ENCODE measurements at regions not wholly inside any gene's neighbourhood (a gene's known extent, or its start where the extent isn't known, plus 50 kb on each side); places are given as distances from the start of the nearest gene placed in this dataset.

- DNase-seq (ENCODE audit: low read depth) = no peak
- no peak overlapping the region for H3K4me3 ChIP-seq (ENCODE audit: control insufficient read depth, low read depth, low read length)
- TF ChIP-seq CTCF (IDR thresholded peaks at IDR 0.05; ENCODE audit: control insufficient read depth, insufficient read depth, low read depth, low read length, missing control alignments) = no peak
These were observed 485.1 kb downstream of the TBL1XR1 start for GRCh38 chr3:176712191-176712590.

GRCh38 chr3:176699288-176699687 is 498.0 kb downstream of the TBL1XR1 start:
- no peak for DNase-seq (ENCODE audit: low read depth)
- no peak for TF ChIP-seq CTCF (IDR thresholded peaks at IDR 0.05; ENCODE audit: control insufficient read depth, insufficient read depth, low read depth, low read length, missing control alignments)
- H3K4me3 ChIP-seq (ENCODE audit: control insufficient read depth, low read depth, low read length) = no peak overlapping the region

GRCh38 chr3:176697284-176697889 is 499.9 kb downstream of the TBL1XR1 start:
- no peak for DNase-seq (ENCODE audit: low read depth)
- TF ChIP-seq CTCF (IDR thresholded peaks at IDR 0.05; ENCODE audit: control insufficient read depth, insufficient read depth, low read depth, low read length, missing control alignments) = no peak
- H3K4me3 ChIP-seq (ENCODE audit: control insufficient read depth, low read depth, low read length) = no peak overlapping the region

- H3K4me3 ChIP-seq (ENCODE audit: control insufficient read depth, low read depth, low read length) = no peak overlapping the region
- no peak for TF ChIP-seq CTCF (IDR thresholded peaks at IDR 0.05; ENCODE audit: control insufficient read depth, insufficient read depth, low read depth, low read length, missing control alignments)
- no peak for DNase-seq (ENCODE audit: low read depth)
These were observed 500.5 kb downstream of the TBL1XR1 start for GRCh38 chr3:176696816-176697215.

GRCh38 chr3:176692966-176693785 is 504.1 kb downstream of the TBL1XR1 start:
- TF ChIP-seq CTCF (IDR thresholded peaks at IDR 0.05; ENCODE audit: control insufficient read depth, insufficient read depth, low read depth, low read length, missing control alignments) = no peak
- no peak overlapping the region for H3K4me3 ChIP-seq (ENCODE audit: control insufficient read depth, low read depth, low read length)
- no peak for DNase-seq (ENCODE audit: low read depth)

GRCh38 chr3:176692199-176692965 is 504.9 kb downstream of the TBL1XR1 start:
- no peak for DNase-seq (ENCODE audit: low read depth)
- TF ChIP-seq CTCF (IDR thresholded peaks at IDR 0.05; ENCODE audit: control insufficient read depth, insufficient read depth, low read depth, low read length, missing control alignments) = no peak
- no peak overlapping the region for H3K4me3 ChIP-seq (ENCODE audit: control insufficient read depth, low read depth, low read length)

Measured in AG09309 (cell line).